Stomach (tissue), 8 donors: ENCODE measurements at regions not wholly inside any gene's neighbourhood (a gene's known extent, or its start where the extent isn't known, plus 50 kb on each side); places are given as distances from the start of the nearest gene placed in this dataset.

Source experiments
- DNase-seq, 2 donors: peaks; one replicate each; pipeline versions ENCODE4 v3.0.0 to v3.0.0-alpha.2; 2013 to 2019
- H3K27ac ChIP-seq, 5 donors: fragments of 200-600 bp in 4 of 5; sonication (generic) in 4 of 5; one replicate each; pipeline ENCODE4 v1.5.1; 2013 to 2019; ENCODE audit warnings: mild to moderate bottlenecking in 1 of 5, moderate library complexity in 1 of 5
- H3K27me3 ChIP-seq, 3 donors: fragments of 200-600 bp; sonication (generic); one replicate each; pipeline ENCODE4 v1.5.1; 2017 to 2019; ENCODE audit warnings: mixed run types in 1 of 3
- H3K36me3 ChIP-seq, 4 donors: fragments of 200-600 bp; sonication (generic); 1 replicate in 3 of 4; 2 replicates in 1 of 4; pipeline ENCODE4 v1.5.1; 2016 to 2019
- H3K4me1 ChIP-seq, 4 donors: fragments of 200-600 bp; sonication (generic); one replicate each; pipeline ENCODE4 v1.5.1; 2016 to 2019
- H3K4me3 ChIP-seq, 4 donors: fragments of 200-600 bp; sonication (generic) in 3 of 4; one replicate each; pipeline ENCODE4 v1.5.1; 2016 to 2019; ENCODE audit warnings: mild to moderate bottlenecking in 1 of 4
- H3K9me3 ChIP-seq, 4 donors: fragments of 200-600 bp; sonication (generic); one replicate each; pipeline ENCODE4 v1.5.1; 2016 to 2019
- EP300 ChIP-seq: sonication (generic); formaldehyde crosslinking; IDR thresholded peaks from one replicate; pipeline ENCODE4 v1.6.1; 2017; ENCODE audit warnings: antibody characterized with exemption
- POLR2A ChIP-seq, 4 donors: fragments of 450-650 bp; IDR thresholded peaks; one replicate each; pipeline ENCODE4 v1.6.1; 2016; ENCODE audit warnings: antibody characterized with exemption in 4 of 4, control low read depth in 2 of 4, mild to moderate bottlenecking in 1 of 4, moderate library complexity in 1 of 4
- POLR2AphosphoS5 ChIP-seq, 3 donors: sonication (generic); formaldehyde crosslinking; IDR thresholded peaks; one replicate each; pipeline ENCODE4 v1.6.1; 2016; ENCODE audit warnings: antibody characterized with exemption in 3 of 3
- WGBS, 5 donors: extraction: QIAGEN DNeasy Blood & Tissue Kit in 3 of 5; methylation state at CpG; one replicate each; pipeline versions ENCODE4 v1.1.5 to v1.1.7; 2013 to 2018; 5-methylcytosine and 5-hydroxymethylcytosine counted together
- intact Hi-C: fragments of 100-400 bp; cut with DNase I; formaldehyde crosslinking; loops from one replicate; pipeline ENCODE4 v1.15.1; 2023; ENCODE audit warnings: low total_unique reads
- TF ChIP-seq, protein P1 (sequence below), 7 experiments: fragments of 450-650 bp in 4 of 7; fragments of 200-600 bp in 3 of 7; sonication (generic) in 3 of 7; IDR thresholded peaks; one replicate each; pipeline ENCODE4 v1.5.1; 2016 to 2019; ENCODE audit warnings: antibody characterized with exemption in 7 of 7, control low read depth in 2 of 7, mild to moderate bottlenecking in 1 of 7
- donor health status: healthy with polysubstance abuse.
- donor health status: Bipolar disorder and iron deficiency.
- donor health status: healthy.

GRCh38 chr10:111686796-111687195, 496.8 kb downstream of the GPAM start:
- TF ChIP-seq, protein P1, sequence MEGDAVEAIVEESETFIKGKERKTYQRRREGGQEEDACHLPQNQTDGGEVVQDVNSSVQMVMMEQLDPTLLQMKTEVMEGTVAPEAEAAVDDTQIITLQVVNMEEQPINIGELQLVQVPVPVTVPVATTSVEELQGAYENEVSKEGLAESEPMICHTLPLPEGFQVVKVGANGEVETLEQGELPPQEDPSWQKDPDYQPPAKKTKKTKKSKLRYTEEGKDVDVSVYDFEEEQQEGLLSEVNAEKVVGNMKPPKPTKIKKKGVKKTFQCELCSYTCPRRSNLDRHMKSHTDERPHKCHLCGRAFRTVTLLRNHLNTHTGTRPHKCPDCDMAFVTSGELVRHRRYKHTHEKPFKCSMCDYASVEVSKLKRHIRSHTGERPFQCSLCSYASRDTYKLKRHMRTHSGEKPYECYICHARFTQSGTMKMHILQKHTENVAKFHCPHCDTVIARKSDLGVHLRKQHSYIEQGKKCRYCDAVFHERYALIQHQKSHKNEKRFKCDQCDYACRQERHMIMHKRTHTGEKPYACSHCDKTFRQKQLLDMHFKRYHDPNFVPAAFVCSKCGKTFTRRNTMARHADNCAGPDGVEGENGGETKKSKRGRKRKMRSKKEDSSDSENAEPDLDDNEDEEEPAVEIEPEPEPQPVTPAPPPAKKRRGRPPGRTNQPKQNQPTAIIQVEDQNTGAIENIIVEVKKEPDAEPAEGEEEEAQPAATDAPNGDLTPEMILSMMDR (IDR thresholded peaks at IDR 0.05), result no peak
- TF ChIP-seq POLR2AphosphoS5 (IDR thresholded peaks at IDR 0.05), result no peak
- TF ChIP-seq POLR2A (IDR thresholded peaks at IDR 0.05), result no peak
- TF ChIP-seq EP300, result no peak
- peaks cover 0 to 10% (median 0%) of the 10 kb centered on the region in 4 donors for H3K9me3 ChIP-seq
- no peak overlapping the region for H3K4me3 ChIP-seq
- no peak overlapping the region for H3K27ac ChIP-seq
- DNase-seq, result no peak
- 77 to 84% (median 82%) methylated on average over 7 of the region's 7 CpGs for WGBS, 5 donors
- intact Hi-C loops, result no loop called here
- H3K27me3 ChIP-seq, result no peaks in the 10 kb centered on the region
- H3K36me3 ChIP-seq, result no peaks in the 10 kb centered on the region
- no peaks in the 10 kb centered on the region for H3K4me1 ChIP-seq

GRCh38 chr10:111698711-111699110, 484.9 kb downstream of the GPAM start:
- no peak for DNase-seq
- intact Hi-C loops, result no loop called here
- WGBS, 5 donors, result 63 to 74% (median 69%) methylated on average over 2 of the region's 2 CpGs
- H3K36me3 ChIP-seq, result no peaks in the 10 kb centered on the region
- H3K27ac ChIP-seq, result no peak overlapping the region
- no peaks in the 10 kb centered on the region for H3K27me3 ChIP-seq
- TF ChIP-seq POLR2AphosphoS5 (IDR thresholded peaks at IDR 0.05), result no peak
- no peak for TF ChIP-seq POLR2A (IDR thresholded peaks at IDR 0.05)
- TF ChIP-seq EP300, result no peak
- TF ChIP-seq, protein P1 (IDR thresholded peaks at IDR 0.05), result no peak
- H3K4me1 ChIP-seq, result no peaks in the 10 kb centered on the region
- H3K4me3 ChIP-seq, result no peak overlapping the region
- H3K9me3 ChIP-seq, result no peaks in the 10 kb centered on the region

DNA sequence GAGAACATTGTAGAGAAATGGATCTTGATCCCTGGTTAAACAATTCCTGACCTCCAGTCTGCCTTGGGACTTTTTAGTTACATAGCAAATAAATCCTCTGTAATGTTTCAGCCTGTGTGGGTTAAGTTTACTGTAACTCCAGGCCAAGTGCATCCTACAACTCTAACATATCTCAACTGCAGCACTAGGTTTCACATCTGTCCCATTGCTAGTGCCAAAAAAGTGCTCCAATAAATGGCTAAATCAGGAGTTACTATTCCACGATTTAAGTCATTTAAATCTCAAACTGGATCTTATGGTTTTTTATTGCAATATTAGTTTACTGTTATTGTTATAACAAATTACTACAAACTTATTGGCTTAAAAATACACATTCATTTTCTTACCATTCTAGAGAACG, 479.6 kb downstream of the GPAM start:
- Histone ChIP-seq H3K27me3 (no peaks in the 10 kb centered on the region), H3K36me3 (no peaks in the 10 kb centered on the region), H3K9me3 (no peaks in the 10 kb centered on the region), H3K27ac (no peak overlapping the region), H3K4me3 (no peak overlapping the region), H3K4me1 (no peaks in the 10 kb centered on the region)
- 53 to 72% (median 69%) methylated on average over 2 of the region's 2 CpGs for WGBS, 5 donors
- no peak for TF ChIP-seq POLR2AphosphoS5 (IDR thresholded peaks at IDR 0.05)
- TF ChIP-seq, protein P1 (IDR thresholded peaks at IDR 0.05), result no peak
- no peak for TF ChIP-seq EP300
- no peak for TF ChIP-seq POLR2A (IDR thresholded peaks at IDR 0.05)
- intact Hi-C loops, result no loop called here
- peak in 1 of 2 donors; percentile 8 for DNase-seq

DNA sequence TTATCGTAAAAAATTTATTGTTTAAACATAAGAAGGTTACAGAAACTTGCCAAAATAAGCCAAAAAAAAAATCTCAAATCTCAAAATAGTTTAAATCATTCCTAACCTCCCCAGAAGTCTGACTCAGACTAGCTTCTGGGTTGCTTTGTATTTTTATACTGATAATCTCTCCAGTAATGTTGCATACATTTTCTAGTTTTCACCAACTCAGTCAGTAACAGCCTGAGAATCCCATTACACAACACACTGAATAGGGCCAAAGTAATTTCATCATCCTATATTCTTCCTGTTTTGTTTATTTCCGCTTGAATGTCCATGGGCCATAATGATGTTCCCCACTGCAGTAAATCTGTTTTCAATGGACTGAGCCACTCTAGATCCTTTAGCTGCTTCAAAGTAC, 478.5 kb downstream of the GPAM start:
- TF ChIP-seq, protein P1 (IDR thresholded peaks at IDR 0.05), result no peak
- TF ChIP-seq POLR2AphosphoS5 (IDR thresholded peaks at IDR 0.05) (no peak), POLR2A (IDR thresholded peaks at IDR 0.05) (no peak), EP300 (no peak)
- no peaks in the 10 kb centered on the region for H3K36me3 ChIP-seq
- no peak overlapping the region for H3K4me3 ChIP-seq
- no peaks in the 10 kb centered on the region for H3K27me3 ChIP-seq
- no peaks in the 10 kb centered on the region for H3K4me1 ChIP-seq
- intact Hi-C loops, result no loop called here
- DNase-seq, result no peak
- WGBS, 5 donors, result 74 to 84% (median 79%) methylated on average over 2 of the region's 2 CpGs
- no peak overlapping the region for H3K27ac ChIP-seq
- no peaks in the 10 kb centered on the region for H3K9me3 ChIP-seq
